Epithelial cell of proximal tubule (primary cell): ENCODE measurements at regions not wholly inside any gene's neighbourhood (a gene's known extent, or its start where the extent isn't known, plus 50 kb on each side); places are given as distances from the start of the nearest gene placed in this dataset.

Experiments
- DNase-seq: peaks from one replicate; pipeline ENCODE4 v3.0.0-alpha.2; 2011; ENCODE audit warnings: low read depth
- H3K4me3 ChIP-seq: 2 replicates; pipeline ENCODE4 v1.5.1; 2011; ENCODE audit warnings: low read depth, mild to moderate bottlenecking, low read length
- CTCF ChIP-seq: conservative IDR thresholded peaks from 2 replicates; pipeline ENCODE4 v1.5.1; 2012; ENCODE audit warnings: low read depth, mild to moderate bottlenecking, low read length

GRCh38 chr11:128235426-128235825 lies 351.9 kb downstream of the ETS1 start:
- H3K4me3 ChIP-seq: no peak overlapping the region
- no peak for DNase-seq
- no peak for TF ChIP-seq CTCF

- no peak overlapping the region for H3K4me3 ChIP-seq
- TF ChIP-seq CTCF: no peak
- no peak for DNase-seq
Observed at GRCh38 chr11:128234143-128234542, 353.2 kb downstream of the ETS1 start.

- no peak overlapping the region for H3K4me3 ChIP-seq
Observed at GRCh38 chr11:128232588-128232987, 354.8 kb downstream of the ETS1 start.

GRCh38 chr11:128231845-128232410 lies 355.4 kb downstream of the ETS1 start:
- no peak for TF ChIP-seq CTCF
- DNase-seq: no peak

More at GRCh38 chr11:128232588-128232987, 354.8 kb downstream of the ETS1 start:
- TF ChIP-seq CTCF: no peak
- DNase-seq: no peak

GRCh38 chr11:128227466-128227865 lies 359.9 kb downstream of the ETS1 start:
- no peak overlapping the region for H3K4me3 ChIP-seq
- no peak for DNase-seq
- TF ChIP-seq CTCF: no peak

More at GRCh38 chr11:128231845-128232410, 355.4 kb downstream of the ETS1 start:
- H3K4me3 ChIP-seq: no peak overlapping the region

GRCh38 chr11:128226106-128226716 lies 361.1 kb downstream of the ETS1 start:
- no peak overlapping the region for H3K4me3 ChIP-seq
- no peak for DNase-seq
- TF ChIP-seq CTCF: no peak
